Glomerular visceral epithelial cell (primary cell): ENCODE measurements at regions not wholly inside any gene's neighbourhood (a gene's known extent, or its start where the extent isn't known, plus 50 kb on each side); places are given as distances from the start of the nearest gene placed in this dataset.

Experiments used
- DNase-seq: peaks from one replicate; pipeline ENCODE4 v3.0.0-alpha.2; 2016; ENCODE audit errors: extremely low spot score

GRCh38 chr6:15735567-15736265 lies 72.9 kb upstream of the DTNBP1 start:
- DNase-seq = peak; percentile 28

GRCh38 chr6:15734118-15734897 lies 71.5 kb upstream of the DTNBP1 start:
- DNase-seq = no peak

- no peak for DNase-seq
Observed at GRCh38 chr6:15730922-15731321, 68.1 kb upstream of the DTNBP1 start.

GRCh38 chr6:15730442-15730841 lies 67.6 kb upstream of the DTNBP1 start:
- DNase-seq = no peak

- no peak for DNase-seq
Observed at GRCh38 chr6:15722731-15723130, 59.9 kb upstream of the DTNBP1 start.

- no peak for DNase-seq
Observed at GRCh38 chr6:15716889-15717288, 54.1 kb upstream of the DTNBP1 start.

- DNase-seq = no peak
Observed at GRCh38 chr6:15715851-15716250, 53.0 kb upstream of the DTNBP1 start.

GRCh38 chr6:15715060-15715459 lies 52.2 kb upstream of the DTNBP1 start:
- peak; percentile 31 for DNase-seq

GRCh38 chr6:15714658-15715057 lies 51.8 kb upstream of the DTNBP1 start:
- no peak for DNase-seq

- no peak for DNase-seq
Observed at GRCh38 chr6:15713325-15713724, 50.5 kb upstream of the DTNBP1 start.

GRCh38 chr6:15712797-15713196 lies 50.0 kb upstream of the DTNBP1 start:
- DNase-seq = no peak
